IMR-90 (cell line): ENCODE measurements at regions not wholly inside any gene's neighbourhood (a gene's known extent, or its start where the extent isn't known, plus 50 kb on each side); places are given as distances from the start of the nearest gene placed in this dataset.

Source experiments
- ATAC-seq: fragments of 200-7000 bp; cut with Tn5 transposase; 2 replicates; pipeline ENCODE4 v1.9.1; 2020; ENCODE audit warnings: low read depth, mild to moderate bottlenecking, moderate library complexity
- BruUV-seq: library from RNA; stranded (reverse); fragments of 400-500 nt; replicated peaks from 2 replicates; lab custom pipeline; 2021; lab: Mats Ljungman, UMichigan
- CTCF ChIA-PET: fragments of 300-600 bp; formaldehyde crosslinking; extraction: SDS; loops from one replicate; lab custom pipeline; 2021; ENCODE audit warnings: antibody characterized with exemption; lab: Yijun Ruan, JAX
- POLR2A ChIA-PET: fragments of 300-600 bp; sonication (Branson Sonifier 250); formaldehyde crosslinking; loops from one replicate; lab custom pipeline; 2022; ENCODE audit warnings: antibody characterized with exemption; ENCODE audit not compliant: unreplicated experiment; lab: Charles Lee
- DNase-seq: peaks from one replicate; pipeline ENCODE4 v3.0.0; 2013
- H2AFZ ChIP-seq: replicated peaks from 2 replicates; pipeline ENCODE3; 2013; ENCODE audit warnings: low read length, mild to moderate bottlenecking; ENCODE audit not compliant: poor library complexity
- H2AK5ac ChIP-seq: 2 replicates; pipeline ENCODE4 v1.6.1; 2013; ENCODE audit warnings: low read depth, low read length, inconsistent platforms
- H2AK9ac ChIP-seq: replicated peaks from 2 replicates; pipeline ENCODE3; 2013; ENCODE audit warnings: mild to moderate bottlenecking, low read depth, low read length, moderate library complexity; ENCODE audit not compliant: poor library complexity
- H2BK120ac ChIP-seq: 2 replicates; pipeline ENCODE4 v1.6.1; 2013; ENCODE audit warnings: low read depth, low read length, inconsistent platforms
- H2BK15ac ChIP-seq: 3 replicates; pipeline ENCODE4 v1.6.1; 2013; ENCODE audit warnings: low read depth, low read length, inconsistent platforms
- H2BK20ac ChIP-seq: 2 replicates; pipeline ENCODE4 v1.6.1; 2013; ENCODE audit warnings: low read depth, mild to moderate bottlenecking, inconsistent platforms, low read length, moderate library complexity
- H2BK5ac ChIP-seq: 2 replicates; pipeline ENCODE4 v1.6.1; 2013; ENCODE audit warnings: mild to moderate bottlenecking, low read depth, low read length, inconsistent platforms; ENCODE audit not compliant: poor library complexity, severe bottlenecking
- H3K14ac ChIP-seq: replicated peaks from 2 replicates; pipeline ENCODE4 v1.6.1; 2013; ENCODE audit warnings: low read depth, low read length, inconsistent platforms
- H3K18ac ChIP-seq: 2 replicates; pipeline ENCODE4 v1.6.1; 2013; ENCODE audit warnings: low read depth, low read length, control low read depth
- H3K23ac ChIP-seq: 2 replicates; pipeline ENCODE4 v1.6.1; 2013; ENCODE audit warnings: low read depth, low read length, inconsistent platforms
- H3K27ac ChIP-seq: 2 replicates; pipeline ENCODE4 v1.5.1; 2013; ENCODE audit warnings: mild to moderate bottlenecking, control low read depth, low read length; ENCODE audit not compliant: insufficient read depth
- H3K27me3 ChIP-seq: 2 replicates; pipeline ENCODE4 v1.6.1; 2013; ENCODE audit warnings: low read length; ENCODE audit not compliant: control insufficient read depth, insufficient read depth
- H3K36me3 ChIP-seq: 2 replicates; pipeline ENCODE4 v1.6.1; 2013; ENCODE audit warnings: low read length, mixed read lengths; ENCODE audit not compliant: control insufficient read depth, insufficient read depth
- H3K4ac ChIP-seq: 2 replicates; pipeline ENCODE4 v1.6.1; 2013; ENCODE audit warnings: low read depth, low read length, inconsistent platforms
- H3K4me1 ChIP-seq: 2 replicates; pipeline ENCODE4 v1.6.1; 2013; ENCODE audit warnings: low read length, mixed read lengths; ENCODE audit not compliant: control insufficient read depth, insufficient read depth
- H3K4me2 ChIP-seq: 2 replicates; pipeline ENCODE4 v1.6.1; 2013; ENCODE audit warnings: low read depth, mild to moderate bottlenecking, control low read depth, low read length, moderate library complexity
- H3K4me3 ChIP-seq: 2 replicates; pipeline ENCODE4 v1.5.1; 2013; ENCODE audit warnings: low read depth, mild to moderate bottlenecking, control low read depth, low read length, moderate library complexity; ENCODE audit not compliant: insufficient read depth
- H3K56ac ChIP-seq: 2 replicates; pipeline ENCODE4 v1.6.1; 2013; ENCODE audit warnings: low read length, inconsistent platforms; ENCODE audit not compliant: insufficient read depth; ENCODE audit errors: extremely low read depth
- H3K79me1 ChIP-seq, 2 experiments: 2 replicates each; pipeline ENCODE4 v1.6.1; 2013; ENCODE audit warnings: low read length in 2 of 2, inconsistent platforms in 1 of 2, low read depth in 1 of 2
- H3K9ac ChIP-seq: 2 replicates; pipeline ENCODE4 v1.6.1; 2013; ENCODE audit warnings: low read depth, low read length, control low read depth
- H3K9me1 ChIP-seq: 2 replicates; pipeline ENCODE4 v1.6.1; 2013; ENCODE audit warnings: low read length, inconsistent platforms; ENCODE audit not compliant: insufficient read depth
- H3K9me3 ChIP-seq: 2 replicates; pipeline ENCODE4 v1.6.1; 2013; ENCODE audit warnings: low read length; ENCODE audit not compliant: control insufficient read depth, insufficient read depth
- H4K20me1 ChIP-seq: 2 replicates; pipeline ENCODE4 v1.6.1; 2013; ENCODE audit warnings: low read length, inconsistent platforms; ENCODE audit not compliant: insufficient read depth
- H4K5ac ChIP-seq: 2 replicates; pipeline ENCODE4 v1.6.1; 2013; ENCODE audit warnings: mild to moderate bottlenecking, low read depth, low read length, control low read depth
- H4K8ac ChIP-seq, 2 experiments: 2 replicates each; pipeline ENCODE4 v1.6.1; 2013; ENCODE audit warnings: low read depth in 2 of 2, low read length in 2 of 2, control low read depth in 1 of 2, inconsistent platforms in 1 of 2
- H4K91ac ChIP-seq: 2 replicates; pipeline ENCODE4 v1.6.1; 2013; ENCODE audit warnings: low read depth, low read length, inconsistent platforms; ENCODE audit not compliant: insufficient read depth
- CEBPB ChIP-seq: IDR thresholded peaks from 2 replicates; pipeline ENCODE4 v1.6.1; 2012; ENCODE audit warnings: low read depth, low read length, improper control_type of control experiment
- ELK1 ChIP-seq: fragments of 150-350 bp; IDR thresholded peaks from 2 replicates; pipeline ENCODE4 v1.6.1; 2016; ENCODE audit warnings: low read depth, mild to moderate bottlenecking, low read length, moderate library complexity, borderline replicate concordance
- MXI1 ChIP-seq: IDR thresholded peaks from 2 replicates; pipeline ENCODE4 v1.6.1; 2012; ENCODE audit warnings: low read depth, mild to moderate bottlenecking, low read length, moderate library complexity, borderline replicate concordance
- POLR2A ChIP-seq: IDR thresholded peaks from 2 replicates; pipeline ENCODE4 v1.6.1; 2012; ENCODE audit warnings: mild to moderate bottlenecking, low read depth, low read length
- RFX5 ChIP-seq: IDR thresholded peaks from 2 replicates; pipeline ENCODE4 v1.8.0; 2012; ENCODE audit warnings: low read depth, mild to moderate bottlenecking, low read length, moderate library complexity
- SMC3 ChIP-seq: fragments of 150-350 bp; IDR thresholded peaks from 2 replicates; pipeline ENCODE4 v1.6.1; 2016; ENCODE audit warnings: low read depth, mild to moderate bottlenecking, antibody characterized with exemption, low read length, moderate library complexity
- WGBS, 2 experiments: methylation state at CpG; one replicate each; pipeline versions ENCODE4 v1.1.5 to v1.1.7; 2013; ENCODE audit warnings: missing lambda C conversion rate in 2 of 2; ENCODE audit not compliant: insufficient read length in 1 of 2; ENCODE audit errors: extremely low coverage in 2 of 2; 5-methylcytosine and 5-hydroxymethylcytosine counted together
- dilution Hi-C: fragments of 300-500 bp; cut with HindIII; formaldehyde crosslinking; loops from one replicate; pipeline ENCODE4 v1.14.3; 2018; ENCODE audit warnings: low sequenced_read_pairs; ENCODE audit not compliant: unreplicated experiment
- in situ Hi-C: fragments of 300-500 bp; cut with MboI; formaldehyde crosslinking; loops from 3 replicates; pipeline ENCODE4 v1.14.3; 2019; ENCODE audit warnings: low sequenced_read_pairs, inconsistent platforms, mixed read lengths
- intact Hi-C: fragments of 100-400 bp; cut with micrococcal nuclease; formaldehyde crosslinking; loops from 2 replicates; pipeline ENCODE4 v1.10.0; 2022

GRCh38 chr9:136596630-136597031 lies 50.8 kb upstream of the NOTCH1 start:
- intact Hi-C loops, result no loop called here
- in situ Hi-C loops, result no loop called here
- H3K56ac ChIP-seq, result no peak overlapping the region

More at GRCh38 chr9:136596630-136597031, 50.8 kb upstream of the NOTCH1 start:
- no peak overlapping the region for H2AFZ ChIP-seq
- no peak overlapping the region for H3K4me2 ChIP-seq
- H3K4me3 ChIP-seq, result no peak overlapping the region
- no peaks in the 10 kb centered on the region for H3K79me1 ChIP-seq
- DNase-seq (no peak), ATAC-seq (no peak)
- H2AK9ac ChIP-seq, result no peak overlapping the region
- ChIA-PET CTCF (no interaction called here), POLR2A (no interaction called here)
- no peak overlapping the region for H3K4ac ChIP-seq
- dilution Hi-C loops, result no loop called here
- peaks cover 13% of the 10 kb centered on the region for H3K27me3 ChIP-seq
- 58% methylated on average over 9 of the region's 16 CpGs; no CpG with 5 or more reads in 1 of the 2 experiments for WGBS, 2 experiments
- H3K27ac ChIP-seq, result no peak overlapping the region
- TF ChIP-seq MXI1, result no peak
- TF ChIP-seq RFX5, result no peak
- TF ChIP-seq CEBPB, result no peak
- no peak for TF ChIP-seq SMC3
- TF ChIP-seq ELK1, result no peak
- no peak for TF ChIP-seq POLR2A
- H2BK20ac ChIP-seq, result no peak overlapping the region
- no peak overlapping the region for H3K18ac ChIP-seq
- no peak overlapping the region for H3K9ac ChIP-seq
- H2BK5ac ChIP-seq, result no peak overlapping the region
- no peak overlapping the region for H3K23ac ChIP-seq
- H2BK120ac ChIP-seq, result no peak overlapping the region
- no peak overlapping the region for H4K8ac ChIP-seq
- H3K9me3 ChIP-seq, result 0 out of 2 replicates have a peak, but pooled peaks cover 2% of the 10 kb centered on the region
- no peaks in the 10 kb centered on the region for H3K9me1 ChIP-seq
- H4K91ac ChIP-seq, result no peak overlapping the region
- no TSS peak for BruUV-seq
- H4K20me1 ChIP-seq, result no peaks in the 10 kb centered on the region
- no peak overlapping the region for H2BK15ac ChIP-seq
- H3K14ac ChIP-seq, result no peak overlapping the region
- H2AK5ac ChIP-seq, result no peak overlapping the region
- no peak overlapping the region for H4K5ac ChIP-seq
- H3K4me1 ChIP-seq, result no peaks in the 10 kb centered on the region
- H3K36me3 ChIP-seq, result no peaks in the 10 kb centered on the region
